ACHN (cell line): ENCODE measurements at regions not wholly inside any gene's neighbourhood (a gene's known extent, or its start where the extent isn't known, plus 50 kb on each side); places are given as distances from the start of the nearest gene placed in this dataset.
"Not testable (repeated sequence)": the region's sequence is repeated elsewhere in the genome, so short reads cannot be mapped to it uniquely, and the experiment has no call there.

Source experiments
- DNase-seq: peaks from one replicate; pipeline ENCODE4 v3.0.0-alpha.2; 2015
- in situ Hi-C: cut with HindIII; loops from 2 replicates; pipeline ENCODE4 v1.10.0; 2017; ENCODE audit warnings: low sequenced_read_pairs, low pct_ligation_motif_present, low pct_unique_long_range_greater_than_20kb

GRCh38 chr3:36656873-36657272 lies 107.5 kb downstream of the DCLK3 start:
- no peak for DNase-seq

GRCh38 chr3:36653095-36653494 lies 111.3 kb downstream of the DCLK3 start:
- in situ Hi-C loops: no loop called here

More at GRCh38 chr3:36656873-36657272, 107.5 kb downstream of the DCLK3 start:
- in situ Hi-C loops: no loop called here

DNA sequence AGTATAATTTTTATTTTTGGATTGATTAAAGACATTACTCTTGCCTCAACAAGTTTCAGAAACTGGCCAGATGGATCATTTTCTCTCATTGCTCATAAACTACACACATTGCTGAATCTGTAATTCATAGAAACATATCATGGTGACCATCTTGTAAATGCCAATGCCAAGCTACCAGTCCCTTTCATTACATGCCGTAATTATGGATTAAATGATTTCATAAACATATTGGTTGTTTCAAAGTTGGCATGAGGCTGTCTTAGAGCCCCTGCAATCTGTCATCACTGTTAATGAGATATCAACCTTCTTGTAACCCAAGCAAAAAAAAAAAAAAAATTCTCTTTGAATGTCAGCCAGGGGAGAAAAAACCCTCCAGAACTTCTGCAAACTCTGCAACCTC lies 112.2 kb downstream of the DCLK3 start:
- DNase-seq: no peak
- in situ Hi-C loops: no loop called here

More at GRCh38 chr3:36653095-36653494, 111.3 kb downstream of the DCLK3 start:
- DNase-seq: no peak

DNA sequence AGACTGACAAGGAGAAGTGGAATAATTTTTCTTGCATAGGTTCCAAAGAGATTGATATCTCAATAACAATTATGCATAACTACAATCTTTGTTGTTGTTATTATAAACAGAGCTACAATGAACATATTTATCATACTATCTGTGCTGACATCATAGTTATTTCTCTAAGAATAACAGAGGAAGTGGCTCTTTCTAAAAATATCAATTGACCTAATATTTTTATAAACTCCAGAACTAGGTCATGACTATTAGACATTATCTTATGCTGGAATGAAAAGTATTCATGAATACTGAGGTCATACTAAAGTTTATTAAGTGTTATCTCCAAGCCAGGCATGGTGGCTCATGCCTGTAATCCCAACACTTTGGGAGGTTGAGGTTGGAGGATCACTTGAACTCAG lies 114.1 kb downstream of the DCLK3 start:
- in situ Hi-C loops: no loop called here
- no peak for DNase-seq

DNA sequence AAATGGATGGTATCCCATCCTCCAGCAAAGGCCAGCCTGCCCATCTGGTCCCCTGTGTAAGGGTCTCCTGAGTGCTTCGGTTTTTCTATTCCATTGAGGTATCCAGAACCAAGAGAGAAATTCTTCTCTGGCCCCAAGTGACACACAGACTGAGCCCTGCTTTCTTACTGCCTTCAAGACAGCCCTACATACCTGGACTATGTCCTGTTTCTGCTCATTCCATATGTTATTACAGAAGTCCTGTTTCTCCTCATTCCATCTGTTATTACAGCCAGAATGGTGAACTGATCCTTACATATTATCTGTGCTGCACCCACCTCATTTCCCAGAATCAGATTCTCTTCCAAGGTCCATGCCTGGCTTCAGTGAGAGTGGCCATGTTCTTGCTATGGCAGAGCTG lies 115.2 kb downstream of the DCLK3 start:
- in situ Hi-C loops: no loop called here
- DNase-seq: no peak

GRCh38 chr3:36648241-36649034 lies 115.9 kb downstream of the DCLK3 start:
- peak; percentile 88 for DNase-seq
- in situ Hi-C loops: no loop called here

DNA sequence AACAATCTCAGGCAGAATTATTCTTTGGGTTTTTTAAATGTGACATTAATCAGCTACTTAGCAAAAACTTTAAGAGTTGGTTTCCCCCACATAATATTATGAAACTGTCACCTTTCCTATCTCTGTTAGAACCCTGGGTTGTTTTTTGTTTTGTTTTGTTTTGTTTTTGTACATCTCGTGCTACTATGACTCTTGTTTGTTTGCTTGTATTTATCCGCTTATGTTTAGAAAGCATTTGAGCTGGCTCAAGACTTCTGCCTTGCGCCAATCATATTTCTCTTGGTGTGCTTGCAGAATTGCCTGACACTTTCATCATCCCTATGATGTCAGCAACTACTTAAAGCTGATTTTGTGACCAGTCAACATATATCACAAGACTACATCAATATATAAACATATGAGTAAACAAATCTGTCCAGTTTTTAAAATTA lies 116.9 kb downstream of the DCLK3 start:
- DNase-seq: peak; percentile 28
- in situ Hi-C loops: no loop called here

GRCh38 chr3:36643192-36643591 lies 121.2 kb downstream of the DCLK3 start:
- no peak for DNase-seq
- in situ Hi-C loops: no loop called here

GRCh38 chr3:36635731-36636130 lies 128.6 kb downstream of the DCLK3 start:
- in situ Hi-C loops: no loop called here
- DNase-seq: no peak

DNA sequence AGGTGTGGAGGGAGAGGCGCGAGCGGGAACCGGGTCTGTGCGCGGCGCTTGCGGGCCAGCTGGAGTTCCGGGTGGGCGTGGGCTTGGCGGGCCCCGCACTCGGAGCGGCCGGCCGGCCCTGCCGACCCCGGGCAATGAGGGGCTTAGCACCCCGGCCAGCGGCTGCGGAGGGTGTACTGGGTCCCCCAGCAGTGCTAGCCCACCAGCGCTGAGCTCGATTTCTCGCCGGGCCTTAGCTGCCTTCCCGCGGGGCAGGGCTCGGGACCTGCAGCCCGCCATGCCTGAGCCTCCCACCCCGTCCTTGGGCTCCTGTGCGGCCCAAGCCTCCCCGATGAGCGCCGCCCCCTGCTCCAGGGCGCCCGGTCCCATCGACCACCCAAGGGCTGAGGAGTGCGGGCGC lies 130.5 kb downstream of the DCLK3 start:
- in situ Hi-C loops, DNase-seq: not testable (repeated sequence)

- no peak for DNase-seq
- in situ Hi-C loops: no loop called here
Measured at GRCh38 chr3:36633060-36633459, 131.3 kb downstream of the DCLK3 start.

DNA sequence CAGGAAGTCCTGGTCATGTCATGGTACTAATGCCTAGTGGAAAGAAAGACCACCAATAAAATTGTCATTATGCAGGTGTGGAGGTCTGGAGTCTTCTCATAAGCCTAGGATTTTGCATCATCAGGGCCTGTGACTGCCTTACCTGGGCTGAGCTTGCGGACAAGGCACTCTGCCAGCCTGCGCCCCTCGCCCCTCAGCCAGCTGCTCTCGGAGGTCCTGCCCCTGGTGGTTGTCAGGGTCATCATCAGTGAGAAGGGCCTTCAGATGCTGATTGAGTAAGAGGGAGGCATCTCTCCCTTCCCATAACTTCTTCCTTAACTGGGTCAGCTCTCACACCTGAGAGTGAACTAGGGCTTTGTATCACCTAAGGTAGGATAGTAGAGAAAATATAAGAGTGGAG lies 132.8 kb downstream of the DCLK3 start:
- in situ Hi-C loops: no loop called here
- DNase-seq: no peak

DNA sequence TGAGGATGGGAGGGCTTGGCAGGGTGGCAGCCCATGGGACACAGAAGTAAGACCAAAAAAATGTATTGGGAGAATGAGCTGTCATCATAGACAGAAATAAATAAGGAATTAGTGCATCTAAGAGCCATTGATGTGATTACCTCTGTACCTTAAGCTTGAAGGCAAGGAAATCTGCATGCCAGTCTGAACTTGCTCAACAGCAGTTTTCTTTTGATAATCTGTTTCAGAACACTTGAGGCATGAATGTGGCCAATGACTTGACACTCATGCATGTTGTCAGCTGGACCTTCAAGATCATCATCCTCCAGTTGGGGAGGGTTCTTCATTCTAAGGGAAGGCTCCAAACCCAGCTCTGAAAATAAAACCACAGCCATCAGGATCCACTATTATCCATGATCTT lies 148.5 kb downstream of the DCLK3 start:
- in situ Hi-C loops: no loop called here
- DNase-seq: no peak

DNA sequence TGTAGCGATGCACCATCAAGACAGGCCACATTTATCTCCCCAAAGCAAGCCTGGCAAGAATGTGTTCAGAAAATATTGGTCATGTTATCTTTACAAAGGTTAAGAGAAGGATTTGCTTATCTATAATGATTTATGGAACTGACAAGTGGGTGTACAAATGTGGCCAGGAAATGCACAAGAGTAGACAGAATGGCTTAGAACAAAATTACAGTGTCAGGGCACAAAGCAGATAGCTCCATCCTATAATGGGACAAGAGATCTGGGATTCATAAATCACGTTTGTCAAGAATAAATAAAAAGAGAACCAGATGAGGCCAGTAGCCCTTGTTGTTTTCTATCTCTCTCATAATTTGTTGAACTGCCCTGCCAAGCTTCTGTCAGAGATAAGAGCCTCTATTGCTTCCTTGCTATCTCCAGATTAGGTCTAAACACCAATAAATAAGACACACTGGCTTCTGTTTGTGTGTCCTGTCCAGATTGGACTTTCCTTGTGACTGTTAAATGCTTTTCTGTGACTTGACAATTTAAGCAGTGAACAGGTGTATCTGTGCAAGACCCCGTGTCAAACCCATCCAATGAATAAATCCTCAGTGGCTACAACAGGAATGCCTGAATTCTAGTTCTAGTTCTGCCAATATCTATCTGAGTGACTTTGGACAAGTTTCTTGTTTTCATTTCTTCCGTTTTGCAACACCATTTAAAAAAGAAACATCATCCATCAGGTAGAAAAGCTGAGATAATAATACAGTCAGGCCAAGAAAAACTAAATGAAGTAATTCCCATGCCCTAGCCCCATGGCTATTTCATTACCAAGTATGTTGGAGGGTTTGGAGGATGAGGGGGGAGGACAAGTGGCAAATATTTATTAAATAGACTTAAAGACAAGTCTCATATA lies 157.2 kb downstream of the DCLK3 start:
- no peak for DNase-seq
- in situ Hi-C loops: no loop called here

- in situ Hi-C loops: no loop called here
- no peak for DNase-seq
Measured at GRCh38 chr3:36603423-36603822, 160.9 kb downstream of the DCLK3 start.

- in situ Hi-C loops: no loop called here
- DNase-seq: no peak
Measured at GRCh38 chr3:36600404-36600803, 163.9 kb downstream of the DCLK3 start.
